ENCODE measurements at regions not wholly inside any gene's neighbourhood (a gene's known extent, or its start where the extent isn't known, plus 50 kb on each side); places are given as distances from the start of the nearest gene placed in this dataset.
"Not testable (repeated sequence)": the region's sequence is repeated elsewhere in the genome, so short reads cannot be mapped to it uniquely, and the experiment has no call there.

DNA sequence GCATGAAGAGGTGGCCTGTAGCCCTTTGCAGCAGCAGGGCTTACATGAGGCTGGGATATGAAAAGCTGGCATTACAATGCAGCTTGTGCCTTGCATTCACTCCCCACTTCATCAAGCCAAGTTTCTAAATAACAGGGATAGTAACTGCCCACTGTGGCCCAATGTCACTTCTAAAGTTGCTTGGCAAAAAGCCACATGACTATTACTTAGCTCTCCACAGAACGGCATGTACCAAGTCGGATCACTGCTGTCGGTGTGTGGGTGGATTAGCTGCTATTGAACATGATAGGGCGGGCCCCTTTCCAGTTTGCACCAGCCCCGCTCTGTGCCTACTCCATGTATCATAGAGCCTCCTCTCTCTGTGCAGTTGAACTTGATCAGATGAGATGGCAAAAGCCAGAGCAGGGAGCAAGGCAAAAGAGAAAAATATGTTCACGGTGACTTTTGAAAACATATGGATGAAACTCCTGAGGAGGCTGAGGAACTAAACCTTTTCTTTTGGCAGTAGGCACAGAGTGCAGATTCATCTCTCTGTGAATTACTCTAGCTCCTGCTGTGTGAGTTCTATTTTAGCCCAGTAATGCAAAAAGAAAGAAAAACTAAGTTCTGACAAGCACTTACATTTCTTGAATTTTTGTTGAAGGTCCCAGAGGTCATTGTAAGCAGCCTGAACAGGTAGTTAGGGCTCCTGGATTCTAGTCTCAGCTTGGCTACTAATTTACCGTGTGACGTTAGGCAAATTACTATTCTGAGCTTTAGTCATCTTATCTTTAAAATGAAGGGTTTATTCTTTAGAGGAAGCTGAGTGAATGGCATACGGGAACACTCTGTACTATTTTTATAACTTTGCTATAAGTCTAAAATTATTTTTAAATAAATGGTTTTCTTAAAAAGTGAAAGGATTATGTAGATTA, 125.6 kb upstream of the NBPF9 start:
- not testable (repeated sequence) for DNase-seq (ENCODE audit: low read depth, low spot score)

DNA sequence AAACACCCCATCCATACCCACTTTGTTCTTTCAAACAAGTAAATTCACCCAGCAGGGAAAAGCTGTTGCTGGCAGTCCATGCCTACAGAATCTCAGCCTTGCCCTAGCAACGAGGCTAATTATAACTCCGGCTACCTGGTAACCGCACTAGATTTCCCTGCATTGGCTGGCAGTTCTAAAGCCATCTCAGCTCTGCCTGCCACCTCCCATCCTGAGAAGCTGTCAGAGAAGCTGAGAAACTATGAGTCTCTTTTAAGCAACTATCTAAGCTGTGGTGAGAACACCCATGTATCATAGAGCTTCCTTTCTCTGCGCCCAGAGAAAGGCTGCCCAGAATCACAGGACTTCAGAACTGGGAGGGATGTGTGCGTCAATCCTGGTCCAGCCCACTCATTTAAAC, 126.5 kb upstream of the NBPF9 start:
- DNase-seq (ENCODE audit: low read depth, low spot score): not testable (repeated sequence)

DNA sequence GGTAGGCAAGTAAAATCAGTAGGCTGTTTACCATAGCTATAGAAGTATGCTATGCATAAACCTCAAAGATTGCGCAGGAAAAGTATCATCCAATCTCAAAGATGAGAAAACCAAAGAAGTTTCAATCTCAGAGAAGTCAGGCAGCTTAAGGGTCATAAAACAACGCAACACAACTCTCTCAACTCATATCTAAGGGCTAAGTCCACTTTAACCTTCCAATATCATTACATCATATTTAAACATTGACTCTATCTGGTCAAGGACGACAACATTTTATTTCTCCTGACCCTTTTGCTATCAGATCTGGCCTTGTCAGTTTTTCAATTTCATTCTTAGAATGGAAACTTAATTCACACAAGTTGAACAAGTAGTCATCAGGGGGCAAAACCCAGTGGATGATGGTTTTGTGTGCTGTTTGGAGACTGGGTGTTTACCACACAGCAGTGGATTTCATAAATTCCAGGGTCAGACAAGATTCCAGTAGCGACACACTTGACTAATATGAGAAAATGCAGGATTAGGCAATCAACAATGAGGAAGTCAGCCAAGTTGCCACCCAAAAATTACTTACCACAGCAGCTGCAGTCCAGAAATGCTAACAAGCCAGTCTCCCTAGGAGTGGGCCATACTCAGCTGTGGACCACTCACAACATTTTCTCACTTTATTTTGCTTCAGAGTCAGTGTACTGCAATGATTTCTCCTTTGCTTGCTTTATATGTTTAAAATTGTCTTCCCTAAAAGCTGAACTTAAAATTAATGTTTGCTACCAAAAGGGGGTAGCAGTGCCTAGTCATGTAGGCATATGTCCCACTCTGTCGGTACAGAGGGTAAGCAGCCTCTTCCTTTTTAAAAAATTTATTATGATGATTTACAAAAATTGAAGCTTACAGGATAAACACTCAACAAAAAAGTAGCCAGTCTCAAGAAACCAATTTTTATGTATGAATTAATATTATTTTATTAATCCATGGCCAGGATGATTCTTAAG, 131.9 kb upstream of the NBPF9 start:
- not testable (repeated sequence) for DNase-seq (ENCODE audit: low read depth, low spot score)

DNA sequence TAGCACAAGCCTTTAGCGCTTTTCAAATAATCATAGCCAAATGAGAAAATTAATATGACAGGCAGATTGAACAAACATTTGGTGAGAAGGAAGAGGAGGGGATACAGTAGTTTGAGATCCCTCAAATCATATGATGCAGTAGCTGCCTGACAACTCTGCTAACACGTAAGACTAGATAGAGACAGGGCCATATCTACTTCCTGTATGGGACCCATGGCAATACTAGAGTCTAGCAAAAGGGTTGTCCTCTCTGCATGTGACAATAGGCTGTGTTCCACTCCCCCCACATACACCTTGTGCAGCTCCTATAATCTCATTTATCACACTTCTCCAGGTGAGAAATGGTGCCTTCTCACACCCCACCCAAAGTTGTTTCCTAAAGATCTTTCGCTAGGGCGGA, 134.2 kb upstream of the NBPF9 start:
- DNase-seq (ENCODE audit: low read depth, low spot score): not testable (repeated sequence)

GRCh38 chr1:149239897-149240508, 136.7 kb upstream of the NBPF9 start:
- DNase-seq (ENCODE audit: low read depth, low spot score): not testable (repeated sequence)

DNA sequence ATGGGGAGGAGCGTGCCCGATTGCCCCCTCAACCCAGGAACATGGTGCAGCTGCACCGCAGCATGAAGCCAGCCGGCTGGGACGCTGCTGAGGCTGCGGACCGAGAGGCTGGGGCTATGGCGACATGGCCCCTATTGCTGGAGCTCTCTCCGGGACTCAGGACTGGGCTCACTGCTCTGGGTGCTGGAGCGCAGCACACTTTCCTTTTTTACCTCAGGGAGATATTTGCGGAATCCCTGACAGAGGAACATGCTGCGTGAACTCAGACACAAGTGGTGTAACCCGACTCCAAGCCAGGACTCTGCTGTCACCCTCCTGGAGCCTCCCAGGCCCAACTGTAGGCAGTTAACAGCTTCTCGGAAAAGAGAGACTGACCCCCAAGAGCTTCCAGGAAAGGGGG, 137.2 kb upstream of the NBPF9 start:
- not testable (repeated sequence) for DNase-seq (ENCODE audit: low read depth, low spot score)

DNA sequence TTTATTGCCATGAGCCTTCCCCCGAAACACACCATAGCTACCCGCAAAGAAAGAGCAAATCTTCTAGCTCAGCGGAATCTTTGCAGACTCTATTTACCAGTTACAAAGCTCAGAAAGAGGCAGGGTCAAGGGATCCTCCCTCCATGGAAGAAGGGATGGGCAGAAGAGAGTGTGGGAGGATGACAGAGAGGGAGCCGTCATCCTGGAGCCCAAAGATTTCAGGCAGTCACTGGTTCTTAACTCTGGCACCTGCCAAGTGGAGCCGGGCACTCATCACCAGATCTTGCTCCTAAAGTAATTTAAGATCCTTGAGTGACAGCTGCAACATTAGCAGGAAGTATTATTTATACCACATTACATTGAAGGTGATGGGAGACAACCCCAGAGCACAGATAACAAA, 137.9 kb upstream of the NBPF9 start:
- not testable (repeated sequence) for DNase-seq (ENCODE audit: low read depth, low spot score)

GRCh38 chr1:149243572-149243971, 140.2 kb upstream of the NBPF9 start:
- DNase-seq (ENCODE audit: low read depth, low spot score): not testable (repeated sequence)

GRCh38 chr1:149244621-149245020, 141.3 kb upstream of the NBPF9 start:
- DNase-seq (ENCODE audit: low read depth, low spot score): not testable (repeated sequence)

DNA sequence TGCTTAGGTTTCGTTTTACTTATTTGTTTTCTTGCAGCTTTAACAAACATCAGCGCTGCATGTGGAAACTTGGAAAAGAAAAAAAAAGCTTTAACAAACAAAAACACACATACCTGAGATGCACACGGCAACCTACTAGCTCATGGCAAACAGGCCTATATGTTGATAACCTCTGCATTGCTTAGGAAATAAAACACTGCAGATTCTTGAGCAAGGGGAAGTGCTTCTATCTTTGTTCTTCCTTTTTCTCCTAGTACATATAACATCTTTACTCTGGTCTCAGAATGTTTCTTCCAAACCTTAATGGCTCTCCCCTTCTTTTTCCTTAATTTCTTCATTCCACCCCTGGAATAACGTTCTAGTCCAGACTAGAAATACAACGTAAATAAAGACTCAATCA, 142.9 kb upstream of the NBPF9 start:
- not testable (repeated sequence) for DNase-seq (ENCODE audit: low read depth, low spot score)

GRCh38 chr1:149248610-149249009, 145.3 kb upstream of the NBPF9 start:
- DNase-seq (ENCODE audit: low read depth, low spot score): not testable (repeated sequence)

DNA sequence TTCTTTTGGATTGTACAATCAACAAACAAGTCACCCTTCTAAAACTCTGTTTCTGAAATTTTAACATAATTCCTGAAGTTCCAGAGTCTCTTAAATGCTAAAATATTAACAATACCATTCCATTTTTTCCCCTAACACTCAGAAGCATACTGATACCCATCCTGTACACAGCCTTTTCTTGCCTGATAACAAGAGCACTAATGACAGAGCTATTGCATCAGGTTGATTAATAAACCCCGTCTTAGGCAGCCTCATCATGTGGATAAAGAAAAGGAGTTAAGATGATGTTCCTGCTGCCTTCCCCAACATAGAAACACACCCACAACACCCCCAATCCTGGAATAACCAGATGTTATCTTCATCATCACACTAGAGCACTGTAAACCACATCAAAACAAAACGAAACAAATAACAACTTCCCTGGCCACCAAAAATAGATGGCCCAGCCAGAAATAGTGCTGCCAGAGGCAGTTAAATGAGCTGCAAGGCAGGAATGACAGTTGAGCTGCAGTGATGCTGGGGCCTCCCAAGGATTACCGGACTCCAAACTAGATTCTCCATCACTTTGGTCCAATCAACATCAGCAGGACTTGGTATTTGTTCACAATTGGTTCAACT, 146.6 kb upstream of the NBPF9 start:
- not testable (repeated sequence) for DNase-seq (ENCODE audit: low read depth, low spot score)

GRCh38 chr1:149254894-149255847, 151.8 kb upstream of the NBPF9 start:
- DNase-seq (ENCODE audit: low read depth, low spot score): not testable (repeated sequence)

- DNase-seq (ENCODE audit: low read depth, low spot score): not testable (repeated sequence)
Observed at GRCh38 chr1:149260284-149260683, 156.9 kb upstream of the NBPF9 start.

DNA sequence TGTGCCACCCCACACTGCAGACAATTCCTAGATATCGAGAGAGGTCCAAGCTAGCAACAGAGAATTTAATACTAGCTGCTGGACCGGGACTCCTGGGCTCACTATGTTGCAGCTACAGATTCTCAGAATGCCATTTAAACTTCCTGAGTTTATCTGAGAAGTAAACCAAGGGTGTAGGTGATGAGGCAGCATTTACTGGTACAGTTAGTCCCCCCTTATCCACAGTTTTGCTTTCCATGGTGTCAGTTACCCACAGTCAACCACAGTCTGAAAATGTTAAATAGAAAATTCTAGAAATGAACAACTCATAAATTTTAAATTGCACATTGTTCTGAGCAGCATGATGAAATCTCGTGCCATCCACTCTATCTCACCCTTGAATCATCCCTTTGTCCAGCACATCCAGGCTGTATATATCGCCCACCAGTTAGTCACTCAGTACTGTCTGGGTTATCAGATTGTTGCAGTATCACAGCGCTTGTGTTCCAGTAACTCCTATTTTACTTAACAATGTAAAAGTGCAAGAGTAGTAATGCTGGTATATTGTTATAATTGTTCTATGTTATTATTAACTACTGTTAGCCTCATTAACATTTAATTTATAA, 157.5 kb upstream of the NBPF9 start:
- DNase-seq (ENCODE audit: low read depth, low spot score): not testable (repeated sequence)

DNA sequence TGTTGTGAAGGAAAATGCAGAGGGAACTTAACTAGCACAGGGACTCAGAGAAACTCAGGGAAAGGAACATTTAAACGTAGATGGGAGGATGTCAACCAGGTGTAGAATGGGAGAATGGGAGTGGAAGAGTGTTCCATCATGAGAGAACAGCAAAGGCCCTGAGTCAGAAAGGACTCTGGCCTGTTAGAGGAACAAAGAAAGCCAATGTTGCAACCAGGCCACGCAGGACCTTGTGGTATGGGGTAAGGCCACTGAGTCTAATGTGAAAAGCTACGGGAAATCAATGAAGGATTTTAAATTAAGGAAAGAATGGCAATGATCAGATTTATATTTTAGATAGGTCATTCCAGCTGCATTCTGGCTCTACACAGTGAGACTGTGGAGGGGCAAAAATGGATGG, 163.9 kb upstream of the NBPF9 start:
- not testable (repeated sequence) for DNase-seq (ENCODE audit: low read depth, low spot score)

DNA sequence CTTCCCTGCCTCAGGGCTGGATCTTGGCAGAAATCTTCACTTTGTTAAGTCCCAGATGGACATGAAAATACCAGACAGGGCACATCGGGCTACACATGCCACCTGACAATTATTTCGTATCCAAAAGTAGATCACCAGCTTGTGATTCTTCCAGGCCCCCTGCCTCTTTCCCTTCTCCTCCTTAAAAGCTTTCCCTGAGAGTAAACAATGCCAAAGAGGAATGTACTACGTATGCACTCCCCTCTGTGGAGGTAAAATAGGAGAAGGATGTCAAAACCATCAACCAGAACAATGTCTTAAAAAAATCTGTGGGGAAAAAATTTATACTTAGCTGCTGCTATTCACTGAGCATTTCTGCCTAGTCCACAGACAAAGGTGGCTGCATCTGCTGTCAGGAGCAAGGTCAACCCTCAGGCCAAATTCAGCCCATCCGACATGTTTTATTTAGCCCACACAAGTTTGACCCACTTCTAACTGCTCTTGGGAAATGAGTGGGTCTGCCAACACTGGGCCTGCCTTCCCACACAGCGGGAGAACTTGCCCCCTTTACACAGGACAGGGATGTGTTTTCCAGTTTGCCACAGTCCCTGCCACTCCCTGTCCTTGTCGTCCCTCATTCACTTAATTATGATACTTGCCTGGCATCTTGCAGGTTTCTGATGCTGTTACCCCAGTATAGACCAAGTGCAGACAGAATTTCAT, 165.8 kb upstream of the NBPF9 start:
- not testable (repeated sequence) for DNase-seq (ENCODE audit: low read depth, low spot score)

GRCh38 chr1:149269833-149270232, 166.5 kb upstream of the NBPF9 start:
- not testable (repeated sequence) for DNase-seq (ENCODE audit: low read depth, low spot score)

- not testable (repeated sequence) for DNase-seq (ENCODE audit: low read depth, low spot score)
Observed at GRCh38 chr1:149274493-149274892, 171.1 kb upstream of the NBPF9 start.

All from ELF-1 (cell line).